ENCODE measurements at regions not wholly inside any gene's neighbourhood (a gene's known extent, or its start where the extent isn't known, plus 50 kb on each side); places are given as distances from the start of the nearest gene placed in this dataset.

- TF ChIP-seq YY1 (IDR thresholded peaks at IDR 0.05; ENCODE audit: insufficient read depth, insufficient read length) (no peak), ZNF274 (IDR thresholded peaks at IDR 0.05; ENCODE audit: low read depth, low read length) (no peak)
These were observed 207.0 kb upstream of the CAND1 start for GRCh38 chr12:67062193-67062592.

Measured in NT2/D1 (cell line).